CD4-positive, alpha-beta memory T cell (primary cell): ENCODE measurements at regions not wholly inside any gene's neighbourhood (a gene's known extent, or its start where the extent isn't known, plus 50 kb on each side); places are given as distances from the start of the nearest gene placed in this dataset.

ENCODE experiments used
- CTCF ChIA-PET: fragments of 350-600 bp; sonication (Branson Sonifier 250); formaldehyde crosslinking; loops from one replicate; lab custom pipeline; 2021; ENCODE audit warnings: inconsistent platforms; ENCODE audit not compliant: partially characterized antibody; lab: Charles Lee
- POLR2A ChIA-PET: fragments of 350-600 bp; sonication (Branson Sonifier 250); formaldehyde crosslinking; loops from one replicate; lab custom pipeline; 2021; ENCODE audit not compliant: partially characterized antibody; lab: Charles Lee
- DNase-seq, 5 donors: peaks; one replicate each; pipeline versions ENCODE4 v3.0.0 to v3.0.0-alpha.2; 2020 to 2022; ENCODE audit warnings: mixed read lengths in 1 of 5
- H3K27ac ChIP-seq: one replicate; pipeline ENCODE4 v1.7.0; 2013; ENCODE audit warnings: low read depth, low read length
- H3K27me3 ChIP-seq: 2 replicates; pipeline ENCODE4 v1.7.0; 2013; ENCODE audit warnings: mild to moderate bottlenecking, low read length, moderate library complexity; ENCODE audit not compliant: insufficient read depth
- H3K36me3 ChIP-seq: 2 replicates; pipeline ENCODE4 v1.7.0; 2013; ENCODE audit warnings: mild to moderate bottlenecking, low read length, moderate library complexity; ENCODE audit not compliant: insufficient read depth
- H3K4me1 ChIP-seq: 2 replicates; pipeline ENCODE4 v1.7.0; 2013; ENCODE audit warnings: mild to moderate bottlenecking, low read length, moderate library complexity; ENCODE audit not compliant: insufficient read depth
- H3K4me3 ChIP-seq, 2 donors: one replicate each; pipeline ENCODE4 v1.7.0; 2013; ENCODE audit warnings: low read length in 2 of 2, mild to moderate bottlenecking in 1 of 2
- H3K9me3 ChIP-seq, 2 donors: one replicate each; pipeline ENCODE4 v1.7.0; 2013; ENCODE audit warnings: low read length in 2 of 2, control low read depth in 1 of 2; ENCODE audit not compliant: control insufficient read depth in 1 of 2
- H3K27ac Mint-ChIP-seq, 7 donors: one replicate each; pipeline ENCODE4 v1.8.0; 2020 to 2021; ENCODE audit warnings: mixed read lengths in 7 of 7, mild to moderate bottlenecking in 6 of 7, inconsistent platforms in 3 of 7, moderate library complexity in 3 of 7
- H3K27me3 Mint-ChIP-seq, 2 donors: one replicate each; pipeline ENCODE4 v1.8.0; 2020 to 2021; ENCODE audit warnings: mixed read lengths in 2 of 2
- H3K36me3 Mint-ChIP-seq, 2 donors: one replicate each; pipeline ENCODE4 v1.8.0; 2020 to 2021; ENCODE audit warnings: mixed read lengths in 2 of 2, inconsistent platforms in 1 of 2, mild to moderate bottlenecking in 1 of 2
- H3K4me1 Mint-ChIP-seq, 4 donors: one replicate each; pipeline ENCODE4 v1.8.0; 2020 to 2021; ENCODE audit warnings: mixed read lengths in 4 of 4, mild to moderate bottlenecking in 1 of 4
- H3K4me3 Mint-ChIP-seq, 8 donors: one replicate each; pipeline ENCODE4 v1.8.0; 2020 to 2021; ENCODE audit warnings: mixed read lengths in 8 of 8, mild to moderate bottlenecking in 7 of 8, moderate library complexity in 6 of 8, inconsistent platforms in 3 of 8
- H3K9me3 Mint-ChIP-seq, 8 donors: one replicate each; pipeline ENCODE4 v1.8.0; 2020 to 2021; ENCODE audit warnings: mixed read lengths in 8 of 8, mild to moderate bottlenecking in 5 of 8, inconsistent platforms in 3 of 8, moderate library complexity in 1 of 8
- intact Hi-C: fragments of 100-400 bp; cut with micrococcal nuclease; formaldehyde crosslinking; loops from one replicate; pipeline ENCODE4 v1.15.1; 2023

- ChIA-PET POLR2A (no interaction called here), CTCF (no interaction called here)
- intact Hi-C loops = no loop called here
- Mint-ChIP-seq H3K4me1 (no peaks in the 10 kb centered on the region), H3K4me3 (no peak overlapping the region), H3K27me3 (no peaks in the 10 kb centered on the region), H3K27ac (no peak overlapping the region), H3K9me3 (peaks cover 0 to 16% (median 6%) of the 10 kb centered on the region in 8 donors), H3K36me3 (no peaks in the 10 kb centered on the region)
- no peaks in the 10 kb centered on the region for H3K4me1 ChIP-seq
- no peaks in the 10 kb centered on the region for H3K9me3 ChIP-seq
- H3K27me3 ChIP-seq = no peaks in the 10 kb centered on the region
- DNase-seq = no peak
- no peak overlapping the region for H3K4me3 ChIP-seq
- no peak overlapping the region for H3K27ac ChIP-seq
- no peaks in the 10 kb centered on the region for H3K36me3 ChIP-seq
Observed at GRCh38 chr5:123950701-123951581, 439.0 kb downstream of the CSNK1G3 start.

GRCh38 chr5:123949807-123950340 is 437.9 kb downstream of the CSNK1G3 start:
- no peaks in the 10 kb centered on the region for H3K36me3 Mint-ChIP-seq
- Histone ChIP-seq H3K27ac (no peak overlapping the region), H3K4me1 (no peaks in the 10 kb centered on the region), H3K27me3 (no peaks in the 10 kb centered on the region), H3K9me3 (no peaks in the 10 kb centered on the region), H3K36me3 (no peaks in the 10 kb centered on the region), H3K4me3 (no peak overlapping the region)
- DNase-seq = no peak
- CTCF ChIA-PET = no interaction called here
- H3K27me3 Mint-ChIP-seq = no peaks in the 10 kb centered on the region
- no peak overlapping the region for H3K4me3 Mint-ChIP-seq
- intact Hi-C loops = no loop called here
- H3K27ac Mint-ChIP-seq = no peak overlapping the region
- POLR2A ChIA-PET = no interaction called here
- H3K4me1 Mint-ChIP-seq = no peaks in the 10 kb centered on the region
- peaks cover 0 to 14% (median 5%) of the 10 kb centered on the region in 8 donors for H3K9me3 Mint-ChIP-seq

GRCh38 chr5:123949043-123949804 is 437.2 kb downstream of the CSNK1G3 start:
- Mint-ChIP-seq H3K27me3 (no peaks in the 10 kb centered on the region), H3K9me3 (peaks cover 0 to 13% (median 5%) of the 10 kb centered on the region in 8 donors), H3K4me1 (no peaks in the 10 kb centered on the region), H3K27ac (no peak overlapping the region), H3K4me3 (no peak overlapping the region), H3K36me3 (no peaks in the 10 kb centered on the region)
- H3K27me3 ChIP-seq = no peaks in the 10 kb centered on the region
- no peak for DNase-seq
- intact Hi-C loops = no loop called here
- H3K27ac ChIP-seq = no peak overlapping the region
- H3K36me3 ChIP-seq = no peaks in the 10 kb centered on the region
- H3K4me1 ChIP-seq = no peaks in the 10 kb centered on the region
- POLR2A ChIA-PET = no interaction called here
- no peak overlapping the region for H3K4me3 ChIP-seq
- no peaks in the 10 kb centered on the region for H3K9me3 ChIP-seq
- CTCF ChIA-PET = no interaction called here

GRCh38 chr5:123947797-123948196 is 435.8 kb downstream of the CSNK1G3 start:
- Mint-ChIP-seq H3K4me3 (no peak overlapping the region), H3K27me3 (no peaks in the 10 kb centered on the region), H3K36me3 (no peaks in the 10 kb centered on the region), H3K4me1 (no peaks in the 10 kb centered on the region), H3K9me3 (peaks cover 0 to 15% (median 6%) of the 10 kb centered on the region in 8 donors), H3K27ac (no peak overlapping the region)
- Histone ChIP-seq H3K9me3 (no peaks in the 10 kb centered on the region), H3K4me3 (no peak overlapping the region), H3K27me3 (no peaks in the 10 kb centered on the region), H3K36me3 (no peaks in the 10 kb centered on the region), H3K27ac (no peak overlapping the region), H3K4me1 (no peaks in the 10 kb centered on the region)
- POLR2A ChIA-PET = no interaction called here
- CTCF ChIA-PET = no interaction called here
- intact Hi-C loops = no loop called here
- DNase-seq = no peak

GRCh38 chr5:123945548-123945947 is 433.6 kb downstream of the CSNK1G3 start:
- ChIA-PET POLR2A (no interaction called here), CTCF (no interaction called here)
- Mint-ChIP-seq H3K27me3 (no peaks in the 10 kb centered on the region), H3K27ac (no peak overlapping the region), H3K36me3 (no peaks in the 10 kb centered on the region), H3K4me3 (no peak overlapping the region), H3K4me1 (no peaks in the 10 kb centered on the region), H3K9me3 (peaks cover 0 to 24% (median 8%) of the 10 kb centered on the region in 8 donors)
- Histone ChIP-seq H3K4me1 (no peaks in the 10 kb centered on the region), H3K36me3 (no peaks in the 10 kb centered on the region), H3K27ac (no peak overlapping the region), H3K4me3 (no peak overlapping the region), H3K9me3 (no peaks in the 10 kb centered on the region), H3K27me3 (no peaks in the 10 kb centered on the region)
- intact Hi-C loops = no loop called here
- no peak for DNase-seq

- CTCF ChIA-PET = no interaction called here
Observed at GRCh38 chr5:123943151-123943550, 431.2 kb downstream of the CSNK1G3 start.

GRCh38 chr5:123940416-123940815 is 428.4 kb downstream of the CSNK1G3 start:
- ChIA-PET CTCF (no interaction called here), POLR2A (no interaction called here)
- Mint-ChIP-seq H3K27ac (no peak overlapping the region), H3K9me3 (peaks cover 2 to 33% (median 17%) of the 10 kb centered on the region in 8 donors), H3K36me3 (no peaks in the 10 kb centered on the region), H3K4me1 (no peaks in the 10 kb centered on the region), H3K27me3 (no peaks in the 10 kb centered on the region), H3K4me3 (no peak overlapping the region)
- intact Hi-C loops = no loop called here
- DNase-seq = no peak
- Histone ChIP-seq H3K27me3 (no peaks in the 10 kb centered on the region), H3K36me3 (no peaks in the 10 kb centered on the region), H3K4me3 (no peak overlapping the region), H3K27ac (no peak overlapping the region), H3K4me1 (no peaks in the 10 kb centered on the region), H3K9me3 (no peaks in the 10 kb centered on the region)

More at GRCh38 chr5:123943151-123943550, 431.2 kb downstream of the CSNK1G3 start:
- Mint-ChIP-seq H3K36me3 (no peaks in the 10 kb centered on the region), H3K4me3 (no peak overlapping the region), H3K27me3 (no peaks in the 10 kb centered on the region), H3K4me1 (no peaks in the 10 kb centered on the region), H3K9me3 (peaks cover 0 to 23% (median 7%) of the 10 kb centered on the region in 8 donors), H3K27ac (no peak overlapping the region)
- H3K27ac ChIP-seq = no peak overlapping the region
- H3K27me3 ChIP-seq = no peaks in the 10 kb centered on the region
- H3K36me3 ChIP-seq = no peaks in the 10 kb centered on the region
- no peak for DNase-seq
- POLR2A ChIA-PET = no interaction called here
- no peak overlapping the region for H3K4me3 ChIP-seq
- no peaks in the 10 kb centered on the region for H3K9me3 ChIP-seq
- H3K4me1 ChIP-seq = no peaks in the 10 kb centered on the region
- intact Hi-C loops = no loop called here
